ENCODE measurements at regions not wholly inside any gene's neighbourhood (a gene's known extent, or its start where the extent isn't known, plus 50 kb on each side); places are given as distances from the start of the nearest gene placed in this dataset.

- TF ChIP-seq CTCF (IDR thresholded peaks at IDR 0.05; ENCODE audit: insufficient read depth, low read length, poor library complexity, severe bottlenecking) = no peak
- TF ChIP-seq EZH2phosphoT487 (conservative IDR thresholded peaks at IDR 0.05; ENCODE audit: low read length) = no peak
Measured at GRCh38 chr2:5546181-5546580, 146.0 kb upstream of the SOX11 start.
